Smooth muscle cell (in vitro differentiated cells): ENCODE measurements at regions not wholly inside any gene's neighbourhood (a gene's known extent, or its start where the extent isn't known, plus 50 kb on each side); places are given as distances from the start of the nearest gene placed in this dataset.

ENCODE experiments used
- DNase-seq: peaks from one replicate; lab custom pipeline; 2025; ENCODE audit not compliant: unreplicated experiment; lab: John Stamatoyannopoulos, UW
- H2AFZ ChIP-seq: fragments of 200-600 bp; sonication (generic); 2 replicates; pipeline ENCODE4 v1.6.0; 2016; ENCODE audit warnings: antibody characterized with exemption, low read depth, mild to moderate bottlenecking
- H3F3A ChIP-seq: fragments of 200-600 bp; sonication (generic); 2 replicates; pipeline ENCODE4 v1.6.0; 2017; ENCODE audit warnings: antibody characterized with exemption, low read depth
- H3K27ac ChIP-seq: fragments of 200-600 bp; sonication (generic); 2 replicates; pipeline ENCODE4 v1.5.1; 2016; ENCODE audit warnings: low read depth, mild to moderate bottlenecking
- H3K27me3 ChIP-seq: fragments of 200-600 bp; sonication (generic); 2 replicates; pipeline ENCODE4 v1.6.1; 2016; ENCODE audit warnings: low read depth, mild to moderate bottlenecking
- H3K36me3 ChIP-seq: fragments of 200-600 bp; sonication (generic); 2 replicates; pipeline ENCODE4 v1.5.1; 2016; ENCODE audit warnings: low read depth
- H3K4me1 ChIP-seq: fragments of 200-600 bp; sonication (generic); 2 replicates; pipeline ENCODE4 v1.5.1; 2016; ENCODE audit warnings: low read depth
- H3K4me2 ChIP-seq: fragments of 200-600 bp; sonication (generic); 2 replicates; pipeline ENCODE4 v1.6.0; 2016; ENCODE audit warnings: mild to moderate bottlenecking
- H3K4me3 ChIP-seq: fragments of 200-600 bp; sonication (generic); 2 replicates; pipeline ENCODE4 v1.5.1; 2016; ENCODE audit warnings: mild to moderate bottlenecking
- H3K79me2 ChIP-seq: fragments of 200-600 bp; sonication (generic); 2 replicates; pipeline ENCODE4 v1.6.0; 2016; ENCODE audit warnings: low read depth, mild to moderate bottlenecking
- H3K9ac ChIP-seq: fragments of 200-600 bp; sonication (generic); 2 replicates; pipeline ENCODE4 v1.6.0; 2016; ENCODE audit warnings: low read depth
- H3K9me3 ChIP-seq: fragments of 200-600 bp; sonication (generic); replicated peaks from 2 replicates; pipeline ENCODE4 v1.5.1; 2016; ENCODE audit warnings: low read depth
- H4K20me1 ChIP-seq: fragments of 200-600 bp; sonication (generic); 2 replicates; pipeline ENCODE4 v1.6.0; 2016; ENCODE audit warnings: low read depth
- CTCF ChIP-seq: fragments of 200-600 bp; sonication (generic); IDR thresholded peaks from 2 replicates; pipeline ENCODE4 v1.5.1; 2017; ENCODE audit warnings: borderline replicate concordance, mild to moderate bottlenecking, antibody characterized with exemption; ENCODE audit not compliant: insufficient read depth, poor library complexity, severe bottlenecking
- WGBS: methylation state at CpG from one replicate; pipeline ENCODE4 v1.1.7; 2016; ENCODE audit warnings: low lambda C conversion rate; 5-methylcytosine and 5-hydroxymethylcytosine counted together

GRCh38 chr22:49291781-49292180 lies 535.9 kb downstream of the BRD1 start:
- Histone ChIP-seq H3K36me3 (no peaks in the 10 kb centered on the region), H3K4me2 (no peak overlapping the region), H3K27me3 (no peaks in the 10 kb centered on the region), H3K27ac (no peak overlapping the region), H3K4me1 (no peaks in the 10 kb centered on the region), H2AFZ (no peak overlapping the region), H3K4me3 (no peak overlapping the region), H3K9me3 (no peaks in the 10 kb centered on the region), H3K79me2 (no peaks in the 10 kb centered on the region), H3K9ac (no peak overlapping the region), H3F3A (no peaks in the 10 kb centered on the region), H4K20me1 (no peaks in the 10 kb centered on the region)
- TF ChIP-seq CTCF: no peak
- no peak for DNase-seq
- 85% methylated on average over 5 of the region's 5 CpGs for WGBS

GRCh38 chr22:49291169-49291568 lies 536.5 kb downstream of the BRD1 start:
- H3K4me1 ChIP-seq: no peaks in the 10 kb centered on the region
- H3K4me2 ChIP-seq: no peak overlapping the region
- no peak overlapping the region for H3K9ac ChIP-seq
- no peak overlapping the region for H3K27ac ChIP-seq
- no peaks in the 10 kb centered on the region for H4K20me1 ChIP-seq
- H3K4me3 ChIP-seq: no peak overlapping the region
- no peak overlapping the region for H2AFZ ChIP-seq
- H3K79me2 ChIP-seq: no peaks in the 10 kb centered on the region
- TF ChIP-seq CTCF: no peak
- H3K27me3 ChIP-seq: no peaks in the 10 kb centered on the region
- no peak for DNase-seq
- WGBS: 85% methylated on average over 13 of the region's 13 CpGs
- H3F3A ChIP-seq: no peaks in the 10 kb centered on the region
- H3K36me3 ChIP-seq: no peaks in the 10 kb centered on the region
- no peaks in the 10 kb centered on the region for H3K9me3 ChIP-seq

- Histone ChIP-seq H3K4me1 (no peaks in the 10 kb centered on the region), H3K27me3 (no peaks in the 10 kb centered on the region), H3K9ac (no peak overlapping the region), H4K20me1 (no peaks in the 10 kb centered on the region), H3K9me3 (no peaks in the 10 kb centered on the region), H2AFZ (no peak overlapping the region), H3F3A (no peaks in the 10 kb centered on the region), H3K36me3 (no peaks in the 10 kb centered on the region), H3K4me3 (no peak overlapping the region), H3K4me2 (no peak overlapping the region), H3K27ac (no peak overlapping the region), H3K79me2 (no peaks in the 10 kb centered on the region)
- 71% methylated on average over 6 of the region's 6 CpGs for WGBS
- no peak for TF ChIP-seq CTCF
- no peak for DNase-seq
Measured at GRCh38 chr22:49290711-49291110, 537.0 kb downstream of the BRD1 start.

- no peak overlapping the region for H3K4me2 ChIP-seq
- H3K9ac ChIP-seq: no peak overlapping the region
- H3K36me3 ChIP-seq: no peaks in the 10 kb centered on the region
- no peak overlapping the region for H3K4me3 ChIP-seq
- H2AFZ ChIP-seq: no peak overlapping the region
- no peaks in the 10 kb centered on the region for H4K20me1 ChIP-seq
- 84% methylated on average over 24 of the region's 24 CpGs for WGBS
- no peaks in the 10 kb centered on the region for H3K27me3 ChIP-seq
- no peaks in the 10 kb centered on the region for H3K9me3 ChIP-seq
- no peaks in the 10 kb centered on the region for H3K4me1 ChIP-seq
- no peaks in the 10 kb centered on the region for H3K79me2 ChIP-seq
- no peaks in the 10 kb centered on the region for H3F3A ChIP-seq
- no peak for DNase-seq
- no peak for TF ChIP-seq CTCF
- H3K27ac ChIP-seq: no peak overlapping the region
Measured at GRCh38 chr22:49289822-49290679, 537.6 kb downstream of the BRD1 start.
